HG02943 (cell line): ENCODE measurements at regions not wholly inside any gene's neighbourhood (a gene's known extent, or its start where the extent isn't known, plus 50 kb on each side); places are given as distances from the start of the nearest gene placed in this dataset.
"Not testable (repeated sequence)": the region's sequence is repeated elsewhere in the genome, so short reads cannot be mapped to it uniquely, and the experiment has no call there.

Experiments
- ATAC-seq: cut with Tn5 transposase; IDR thresholded peaks from one replicate; pipeline ENCODE4 v1.9.1; 2021; ENCODE audit warnings: mild to moderate bottlenecking, low read depth, moderate library complexity; ENCODE audit not compliant: unreplicated experiment

DNA sequence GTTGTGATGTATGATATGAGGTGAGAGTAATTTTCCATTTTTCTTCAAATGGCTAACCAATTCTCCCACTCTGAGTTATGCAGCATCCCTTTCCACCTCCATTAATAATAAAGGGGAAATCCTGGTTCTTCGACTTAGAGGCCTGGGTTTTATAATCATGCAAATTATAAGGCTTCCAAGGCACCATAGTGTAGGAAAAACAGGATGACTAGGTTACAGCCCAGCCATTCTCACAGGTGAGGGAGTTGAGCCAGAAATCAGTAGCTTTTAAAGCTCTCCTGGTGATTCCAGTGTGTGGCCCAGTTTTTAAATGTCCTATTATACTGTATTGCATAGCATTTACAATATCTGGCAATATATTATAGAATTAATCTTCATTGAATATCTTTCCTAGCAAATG is 203.1 kb downstream of the ARHGEF9 start:
- no peak for ATAC-seq

DNA sequence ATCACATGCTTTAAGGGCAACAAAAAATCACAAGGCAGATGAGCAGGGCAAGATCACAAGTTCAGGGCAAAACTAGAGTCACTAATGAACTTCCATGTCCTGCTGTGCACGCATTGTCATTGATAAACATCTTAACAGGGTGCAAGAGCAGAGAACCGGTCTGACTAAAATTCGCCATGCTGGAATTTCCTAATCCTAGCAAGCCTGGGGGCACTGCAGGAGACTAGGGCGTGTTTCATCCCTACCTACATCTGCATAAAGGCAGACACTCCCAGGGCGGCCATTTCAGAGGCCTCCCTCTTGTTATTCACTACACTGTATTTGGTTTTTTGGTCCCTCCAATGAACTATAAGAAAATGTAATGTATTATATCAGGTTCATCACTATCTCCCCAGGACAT is 203.6 kb downstream of the ARHGEF9 start:
- ATAC-seq: no peak

DNA sequence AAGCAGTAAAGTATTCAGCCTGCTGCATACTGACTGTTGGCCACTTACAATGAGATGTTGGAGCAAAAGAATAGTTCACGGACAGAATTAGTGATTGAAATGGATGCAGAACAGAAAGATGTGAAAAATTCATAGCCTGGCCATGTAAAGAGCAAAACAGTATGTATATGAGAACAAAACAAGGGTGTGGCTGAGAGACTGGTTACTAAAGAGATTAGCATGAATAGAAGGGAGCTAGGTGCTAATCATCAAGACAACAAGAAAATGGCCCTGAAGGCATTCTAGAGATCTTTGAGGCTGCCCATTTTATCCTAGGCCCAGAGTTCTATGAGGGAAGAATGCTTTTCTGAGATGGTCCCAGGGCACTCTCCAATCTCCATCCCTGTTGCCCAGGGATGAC is 208.5 kb downstream of the ARHGEF9 start:
- ATAC-seq: no peak

DNA sequence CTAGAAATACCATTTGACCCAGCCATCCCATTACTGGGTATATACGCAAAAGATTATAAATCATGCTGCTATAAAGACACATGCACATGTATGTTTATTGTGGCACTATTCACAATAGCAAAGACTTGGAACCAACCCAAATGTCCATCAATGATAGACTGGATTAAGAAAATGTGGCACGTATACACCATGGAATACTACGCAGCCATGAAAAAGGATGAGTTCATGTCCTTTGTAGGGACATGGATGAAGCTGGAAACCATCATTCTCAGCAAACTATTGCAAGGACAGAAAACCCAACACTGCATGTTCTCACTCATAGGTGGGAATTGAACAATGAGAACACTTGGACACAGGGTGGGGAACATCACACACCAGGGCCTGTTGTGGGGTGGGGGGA is 209.3 kb downstream of the ARHGEF9 start:
- ATAC-seq: not testable (repeated sequence)

DNA sequence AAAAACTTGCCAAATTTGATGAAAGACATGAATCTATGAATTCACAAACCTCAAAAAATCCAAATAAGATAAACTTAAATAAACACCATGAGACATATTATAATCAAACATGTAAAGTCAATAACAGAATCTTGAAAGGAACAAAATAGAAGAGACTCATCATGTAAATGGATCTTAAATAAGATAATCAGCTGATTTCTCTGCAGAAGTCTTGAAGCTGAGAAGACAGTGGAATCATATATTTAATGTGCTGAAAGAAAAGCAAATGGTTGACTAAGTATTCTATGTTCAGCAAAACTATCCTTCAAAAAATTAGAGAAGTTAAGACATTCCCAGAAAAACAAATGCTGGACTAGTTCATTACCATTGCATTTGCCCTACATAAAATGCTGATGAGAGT is 215.7 kb upstream of the SPIN4 start:
- ATAC-seq: no peak

- no peak for ATAC-seq
Measured at GRCh38 chrX:63561425-63561824, 210.3 kb upstream of the SPIN4 start.

DNA sequence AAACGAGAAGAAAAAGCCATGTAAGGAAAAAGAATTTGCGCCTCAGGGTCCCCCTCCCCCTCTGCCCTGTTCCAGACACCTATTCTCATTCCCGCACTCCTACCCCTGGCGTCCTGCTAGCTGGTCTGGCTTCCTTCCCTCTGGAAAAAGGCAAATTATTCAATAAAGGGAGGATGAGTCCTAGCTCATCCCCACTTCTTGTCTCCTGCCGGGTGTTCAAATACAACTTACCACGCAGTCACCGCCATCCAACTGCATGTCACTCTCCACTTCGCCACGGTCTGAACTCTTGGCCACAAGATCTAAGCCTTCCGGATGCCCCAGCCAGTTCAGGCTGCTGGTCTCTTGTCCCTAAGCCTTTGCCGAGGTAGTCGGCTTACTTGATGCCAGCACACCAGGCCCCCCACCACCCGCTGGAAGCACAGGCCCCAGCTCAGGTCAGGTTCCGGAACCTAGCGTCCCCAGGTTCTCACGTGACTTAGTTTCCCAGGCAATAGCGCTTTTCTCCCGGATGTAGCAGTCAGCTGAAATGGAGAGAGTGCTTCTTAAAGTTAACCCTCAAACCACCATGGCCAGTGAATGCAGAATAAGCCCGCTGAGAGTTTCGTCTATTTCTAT is 209.6 kb upstream of the SPIN4 start:
- peak; percentile 91 for ATAC-seq

- ATAC-seq: no peak
Measured at GRCh38 chrX:63551856-63552255, 200.7 kb upstream of the SPIN4 start.

GRCh38 chrX:63530654-63531053 is 179.5 kb upstream of the SPIN4 start:
- ATAC-seq: no peak

GRCh38 chrX:63529961-63530360 is 178.8 kb upstream of the SPIN4 start:
- ATAC-seq: no peak

DNA sequence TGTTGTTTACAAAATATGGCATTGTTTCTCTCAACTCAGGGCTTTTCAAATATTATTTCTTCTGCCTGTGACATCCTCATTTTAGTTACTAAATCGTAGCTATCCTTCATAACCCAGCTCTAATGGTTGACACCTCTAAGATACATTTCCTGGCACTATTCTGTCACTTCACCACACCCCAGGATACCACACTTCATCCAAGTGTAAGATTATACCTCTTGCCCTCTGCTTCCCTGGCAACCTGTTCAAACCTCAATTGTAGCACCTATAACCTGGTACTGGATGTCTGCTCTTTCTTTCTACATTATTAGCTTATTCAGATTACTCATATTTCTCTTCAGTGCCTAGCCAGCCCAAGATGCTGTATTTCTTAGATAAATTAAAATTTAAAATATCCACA is 175.7 kb upstream of the SPIN4 start:
- no peak for ATAC-seq

DNA sequence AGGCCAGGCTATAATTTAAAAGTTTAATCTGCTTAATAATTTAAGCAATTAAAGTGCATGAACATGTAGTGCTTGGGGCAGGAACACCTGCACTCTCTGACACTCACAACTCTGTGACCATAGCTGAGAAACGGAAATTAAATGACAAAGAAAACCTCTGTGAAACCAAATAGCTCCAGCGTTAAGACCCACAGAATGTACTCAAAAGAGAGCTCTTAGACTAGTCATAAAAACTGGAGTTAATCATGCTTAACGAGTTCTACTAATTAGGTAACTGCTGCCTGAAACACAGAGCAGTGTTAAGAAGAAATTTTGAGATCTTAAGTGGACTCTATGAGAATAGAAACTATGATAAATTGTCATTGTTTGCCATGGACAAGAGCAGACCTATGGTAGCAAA is 174.4 kb upstream of the SPIN4 start:
- ATAC-seq: no peak

GRCh38 chrX:63519368-63519767 is 168.2 kb upstream of the SPIN4 start:
- not testable (repeated sequence) for ATAC-seq

DNA sequence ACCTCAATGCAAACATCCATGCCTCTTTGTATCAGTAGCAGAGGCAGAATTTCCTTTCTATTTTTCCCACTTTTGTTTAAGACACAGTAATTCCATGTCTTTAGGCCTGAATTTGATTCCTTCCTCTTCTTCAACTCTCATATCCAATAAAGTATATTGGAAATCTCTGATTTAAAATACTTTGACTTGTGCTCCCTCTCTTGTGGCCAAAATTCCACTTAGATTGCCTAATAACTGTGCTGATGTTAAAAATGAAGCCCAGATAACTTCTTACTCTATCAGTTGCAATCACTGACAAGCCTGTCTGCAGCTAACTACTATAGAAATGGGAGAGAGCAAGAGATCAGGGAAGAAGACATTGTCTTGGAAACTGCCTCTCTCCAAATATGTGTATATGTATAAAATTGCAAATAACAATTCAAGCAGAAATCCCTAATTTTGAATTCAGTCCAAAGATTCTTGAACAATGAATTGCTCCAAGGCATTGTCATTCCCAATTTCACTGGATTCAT is 163.5 kb upstream of the SPIN4 start:
- no peak for ATAC-seq

- ATAC-seq: no peak
Measured at GRCh38 chrX:63513825-63514568, 162.9 kb upstream of the SPIN4 start.

DNA sequence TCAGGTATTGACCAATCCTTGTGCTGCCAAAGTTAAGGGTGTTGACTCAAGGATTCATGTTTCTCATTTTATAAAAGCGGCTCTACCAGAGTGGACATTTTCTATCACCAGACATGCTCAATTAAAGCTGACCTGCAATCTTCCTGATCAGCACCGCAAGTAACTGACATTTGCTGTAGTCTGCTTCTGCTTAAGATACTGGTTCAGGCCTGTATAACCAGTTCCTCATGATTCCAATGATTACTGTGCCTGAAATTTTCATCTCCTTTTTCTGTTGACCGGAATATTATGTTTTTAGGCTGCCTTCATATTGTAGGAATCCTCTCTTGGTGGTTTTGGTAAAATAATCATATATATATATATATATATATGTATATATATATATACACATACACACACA is 160.2 kb upstream of the SPIN4 start:
- no peak for ATAC-seq

DNA sequence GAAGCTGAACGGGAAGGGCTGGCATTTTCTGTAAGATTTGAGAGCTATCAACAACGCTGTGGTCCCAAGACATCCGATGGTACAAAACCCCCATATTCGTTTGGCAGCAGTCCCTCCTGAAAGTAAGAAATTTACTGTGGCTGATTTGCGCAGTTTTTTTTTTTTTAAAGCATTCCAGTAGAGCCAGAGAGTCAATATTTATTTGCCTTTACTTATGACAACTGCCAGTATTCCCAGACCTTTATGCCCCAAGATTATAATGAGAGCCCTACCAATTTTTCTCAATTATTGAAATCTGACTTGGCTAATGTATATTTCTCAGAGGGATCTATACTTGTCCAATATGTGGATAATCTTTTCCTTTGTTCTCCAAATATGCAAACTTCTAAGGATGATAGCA is 157.5 kb upstream of the SPIN4 start:
- ATAC-seq: no peak

GRCh38 chrX:63506320-63506719 is 155.2 kb upstream of the SPIN4 start:
- no peak for ATAC-seq

GRCh38 chrX:63503541-63503940 is 152.4 kb upstream of the SPIN4 start:
- ATAC-seq: no peak

DNA sequence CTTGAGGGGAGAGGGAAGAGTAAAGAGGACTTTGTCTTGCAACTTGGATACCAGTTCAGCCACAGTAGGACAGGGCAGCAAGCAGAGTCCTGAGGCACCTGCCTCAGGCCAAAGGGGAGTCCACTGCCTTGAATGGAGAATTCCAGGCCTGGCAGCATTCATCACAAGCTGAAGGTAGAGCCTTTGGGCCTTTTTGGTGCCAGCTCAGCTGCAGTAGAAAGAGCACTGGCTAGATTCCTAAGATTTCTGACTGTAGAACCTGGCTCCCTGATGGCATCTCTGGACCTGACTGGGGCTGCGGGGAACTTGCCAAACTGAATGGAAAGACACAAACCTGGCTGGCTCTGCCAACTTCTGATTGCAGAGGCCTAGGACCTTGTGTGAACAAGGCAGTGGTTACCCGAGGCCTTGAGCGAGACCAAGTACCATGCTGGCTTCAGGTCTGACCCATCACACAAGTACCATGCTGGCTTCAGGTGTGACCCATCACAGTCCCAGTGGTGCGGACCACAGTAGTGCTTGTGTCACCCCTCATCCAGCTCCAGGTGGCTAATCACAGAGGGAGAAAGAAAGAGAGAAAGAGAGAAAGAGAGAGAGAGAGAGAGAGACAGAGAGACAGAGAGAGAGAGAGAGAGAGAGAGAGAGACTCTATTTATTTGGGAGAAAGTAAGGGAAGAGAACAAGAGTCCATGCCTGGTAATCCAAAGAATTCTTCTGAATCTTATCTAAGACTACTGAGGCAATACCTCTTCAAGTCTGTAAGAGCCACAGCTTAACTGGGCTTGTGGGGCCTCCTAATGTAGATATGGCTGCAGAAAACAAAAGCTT is 137.6 kb upstream of the SPIN4 start:
- no peak for ATAC-seq

- ATAC-seq: no peak
Measured at GRCh38 chrX:63475200-63475599, 124.1 kb upstream of the SPIN4 start.
